NCI-H1930 (cell line): ENCODE measurements at regions not wholly inside any gene's neighbourhood (a gene's known extent, or its start where the extent isn't known, plus 50 kb on each side); places are given as distances from the start of the nearest gene placed in this dataset.
"Not testable (repeated sequence)": the region's sequence is repeated elsewhere in the genome, so short reads cannot be mapped to it uniquely, and the experiment has no call there.

Experiments used
- DNase-seq, 2 experiments: peaks; one replicate each; lab custom pipeline; 2025; lab: John Stamatoyannopoulos, UW

DNA sequence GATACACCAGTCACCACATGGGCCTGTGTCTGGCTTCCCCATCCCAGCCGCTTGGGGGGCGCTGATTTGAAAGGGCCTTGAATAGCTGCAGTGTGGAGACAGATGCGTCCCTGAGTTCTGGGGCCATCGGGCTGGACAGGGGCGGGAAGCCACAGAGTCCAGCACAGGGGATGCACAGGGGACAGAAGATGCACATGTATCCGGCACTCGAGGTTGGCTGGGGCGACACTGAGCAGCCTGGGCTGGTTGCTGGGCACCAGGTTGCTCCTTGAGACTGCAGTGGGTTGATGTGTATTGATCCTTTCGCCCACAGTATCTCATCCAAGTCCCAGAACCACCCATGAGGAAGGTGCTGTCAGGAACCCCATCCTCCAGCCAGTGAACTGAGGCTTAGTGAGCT lies 99.3 kb upstream of the SYT13 start:
- DNase-seq, result no peak

DNA sequence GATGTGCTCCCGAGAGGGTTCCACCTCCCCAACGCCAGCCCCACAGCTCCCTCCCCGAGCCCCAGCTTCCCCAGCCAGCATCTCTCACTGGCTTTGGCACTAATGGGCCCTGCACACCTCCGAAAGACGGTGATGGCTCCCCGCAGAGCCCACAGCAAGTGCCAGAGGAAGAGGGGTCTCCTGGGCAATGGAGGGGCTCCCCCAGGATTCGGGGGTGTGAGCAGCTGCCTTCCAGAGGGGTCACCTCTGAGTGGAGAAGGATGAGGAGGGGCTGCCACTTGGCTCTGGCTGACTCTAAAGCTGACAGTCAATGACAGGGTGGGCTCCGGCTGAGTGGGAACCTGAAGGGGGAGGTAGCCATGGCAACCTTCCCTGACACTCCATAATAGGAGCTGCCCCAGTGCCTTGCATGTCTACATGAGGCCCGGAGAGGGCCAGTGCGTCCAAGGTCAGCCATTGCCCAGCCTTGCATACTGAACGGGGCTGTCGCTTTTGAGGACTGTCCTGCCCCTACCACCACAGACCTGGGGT lies 98.6 kb upstream of the SYT13 start:
- no peak for DNase-seq

DNA sequence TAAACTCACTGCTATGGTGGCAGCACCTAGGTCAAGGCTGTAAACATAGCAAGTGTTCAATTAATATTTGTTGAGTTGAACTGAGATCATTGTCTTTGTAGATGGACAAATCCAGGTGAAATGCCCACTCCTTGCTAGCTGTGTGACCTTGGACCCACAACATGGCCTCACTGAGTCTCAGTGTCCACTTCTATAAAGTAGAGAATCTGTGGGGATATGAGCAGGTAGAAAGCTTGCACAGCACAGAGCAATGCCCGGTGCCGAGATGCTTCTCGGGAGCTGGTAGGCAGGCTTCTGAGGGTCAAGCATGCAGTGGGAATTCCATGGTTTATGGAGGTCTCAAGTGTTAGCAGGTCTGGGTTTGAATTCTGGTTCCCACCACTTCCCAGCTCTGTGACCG lies 97.9 kb upstream of the SYT13 start:
- DNase-seq, result no peak

DNA sequence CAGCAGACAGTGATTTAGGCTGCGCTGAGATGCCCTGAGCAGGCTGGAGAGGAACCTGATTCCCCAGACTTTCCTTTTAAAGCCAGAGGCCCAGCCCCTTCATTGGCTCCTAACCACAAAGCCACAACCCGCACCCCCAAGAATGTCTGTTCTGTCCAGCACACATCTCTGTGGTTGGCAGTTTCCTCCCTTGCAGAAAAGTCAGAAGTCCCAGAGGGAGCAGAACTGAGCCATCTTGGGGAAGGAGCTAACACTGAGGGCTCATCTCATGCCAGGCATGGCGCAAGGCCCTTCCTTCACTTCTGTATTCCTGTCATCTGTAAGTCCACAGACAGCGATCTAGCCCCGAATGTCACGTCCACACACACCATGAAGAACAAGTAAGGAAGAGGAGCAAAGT lies 97.1 kb upstream of the SYT13 start:
- no peak for DNase-seq

DNA sequence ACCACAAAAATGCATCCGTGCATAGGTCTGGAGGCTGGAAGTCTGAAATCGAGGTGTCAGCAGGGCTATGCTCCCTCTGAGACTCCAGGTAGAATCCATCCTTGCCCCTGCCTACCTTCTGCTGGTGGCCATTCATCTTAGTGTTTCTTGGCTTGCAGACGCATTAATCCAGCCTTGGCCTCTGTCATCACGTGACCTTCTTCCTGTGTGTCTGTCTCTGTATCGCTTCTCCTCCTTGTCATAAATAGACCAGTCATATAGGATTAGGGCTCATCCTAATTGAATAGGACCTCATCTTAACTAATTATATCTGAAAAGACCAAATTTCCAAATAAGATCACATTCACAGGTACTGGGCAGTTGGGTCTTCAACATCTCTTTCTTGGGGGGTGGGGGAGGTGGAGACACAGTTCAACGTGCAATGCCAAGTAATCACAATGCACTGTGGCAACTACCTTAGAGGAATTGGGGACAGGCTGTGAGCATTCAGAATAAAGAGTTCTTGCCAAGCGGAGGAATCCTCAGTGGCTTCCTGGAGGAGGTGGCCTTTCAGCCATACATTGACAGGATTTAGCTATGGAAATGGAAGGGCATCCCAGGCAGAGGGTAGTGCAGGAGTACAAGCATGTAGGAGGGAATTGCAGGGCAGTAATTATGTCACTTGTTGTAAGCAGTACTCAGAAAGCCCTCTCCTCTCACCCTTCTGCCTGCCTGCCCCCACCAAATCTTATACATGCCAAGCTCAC lies 96.2 kb upstream of the SYT13 start:
- DNase-seq, result no peak

DNA sequence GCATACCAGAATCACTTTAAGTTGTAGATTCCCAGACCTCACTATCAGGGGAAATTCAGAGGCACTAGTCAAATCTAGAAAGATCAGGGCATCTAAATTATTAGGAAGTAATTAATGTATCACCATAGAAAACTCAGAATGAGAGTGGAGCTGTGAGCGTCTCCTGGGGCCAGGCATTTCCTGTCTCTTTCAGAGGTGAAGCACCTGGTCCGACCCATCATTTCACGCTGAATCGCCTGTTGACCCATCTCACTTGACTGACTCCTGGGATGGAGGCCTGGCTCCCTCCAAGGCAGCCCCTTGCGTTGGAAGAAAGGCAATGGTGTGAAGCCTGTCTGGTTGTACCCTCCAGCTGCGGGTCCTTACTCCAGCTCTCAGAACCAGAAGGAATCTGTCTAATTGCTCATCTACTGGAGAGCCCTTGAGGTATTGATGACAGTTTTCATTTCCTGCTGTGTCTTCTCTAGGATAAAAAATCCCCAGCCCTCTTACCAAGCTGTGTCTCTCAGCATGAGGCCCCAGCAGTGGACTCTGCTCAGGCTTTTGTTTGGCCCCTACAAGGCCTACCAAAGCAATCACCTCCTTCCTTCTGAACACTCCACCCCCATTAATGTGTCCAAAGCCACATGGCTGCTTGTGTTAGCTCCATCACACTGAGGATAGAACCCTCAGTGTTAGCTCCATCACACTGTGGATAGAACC lies 93.2 kb upstream of the SYT13 start:
- DNase-seq, result no peak

DNA sequence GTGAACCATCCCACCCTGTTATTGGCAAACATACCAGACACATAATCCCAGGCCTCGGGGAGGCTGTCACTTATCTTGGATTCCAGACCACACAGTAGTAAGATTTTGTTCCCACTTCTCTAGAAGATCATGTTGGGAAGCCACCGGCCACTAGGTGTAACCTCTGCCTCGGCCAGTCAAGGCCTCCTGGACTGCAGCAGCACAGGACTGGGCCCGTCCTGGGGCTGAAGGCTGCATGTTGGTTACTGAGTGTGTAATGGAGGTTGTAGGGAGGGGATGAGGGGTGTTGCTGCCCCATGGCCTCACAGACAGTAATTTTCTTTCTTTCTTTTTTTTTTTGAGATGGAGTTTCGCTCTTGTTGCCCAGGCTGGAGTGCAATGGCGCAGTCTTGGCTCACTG lies 92.4 kb upstream of the SYT13 start:
- DNase-seq, result no peak

DNA sequence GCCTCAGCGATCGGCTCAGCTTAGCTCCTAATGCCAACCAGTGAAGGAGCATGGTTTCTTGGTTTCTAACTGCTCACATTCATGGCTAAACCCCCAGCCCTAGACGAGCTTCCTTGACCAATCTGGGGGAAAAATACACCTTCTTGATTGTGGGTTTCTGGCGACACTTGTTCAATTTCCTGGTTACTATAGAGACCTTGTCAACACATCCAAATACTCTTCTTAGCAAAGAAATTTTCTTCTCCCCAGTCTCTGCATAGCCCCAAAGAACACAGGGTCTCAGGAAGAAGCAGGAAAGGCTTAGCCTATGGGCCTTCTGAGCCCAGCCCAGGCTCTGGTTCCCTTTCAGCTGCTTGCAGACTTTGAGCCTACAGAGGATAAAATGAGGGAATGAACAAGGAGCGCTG lies 88.5 kb upstream of the SYT13 start:
- no peak for DNase-seq

DNA sequence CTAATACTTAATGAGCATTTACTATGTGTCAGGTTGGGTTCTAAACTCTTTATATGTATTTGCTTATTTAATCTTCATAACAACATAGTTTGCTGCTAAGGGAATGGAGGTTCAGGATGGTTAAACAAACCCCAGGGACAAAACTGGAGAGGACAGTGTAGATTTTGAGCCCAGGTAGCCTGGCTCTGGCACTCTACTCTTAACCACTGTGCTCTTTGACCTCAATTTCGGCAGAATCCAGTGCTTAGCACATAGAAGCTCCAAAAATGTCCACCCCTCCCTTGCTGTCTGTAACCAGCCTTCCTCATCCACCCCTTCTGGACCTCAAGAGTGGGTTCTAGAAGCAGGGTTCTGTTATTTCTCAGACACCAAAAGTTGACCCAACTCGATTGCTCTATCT lies 88.0 kb upstream of the SYT13 start:
- no peak for DNase-seq

DNA sequence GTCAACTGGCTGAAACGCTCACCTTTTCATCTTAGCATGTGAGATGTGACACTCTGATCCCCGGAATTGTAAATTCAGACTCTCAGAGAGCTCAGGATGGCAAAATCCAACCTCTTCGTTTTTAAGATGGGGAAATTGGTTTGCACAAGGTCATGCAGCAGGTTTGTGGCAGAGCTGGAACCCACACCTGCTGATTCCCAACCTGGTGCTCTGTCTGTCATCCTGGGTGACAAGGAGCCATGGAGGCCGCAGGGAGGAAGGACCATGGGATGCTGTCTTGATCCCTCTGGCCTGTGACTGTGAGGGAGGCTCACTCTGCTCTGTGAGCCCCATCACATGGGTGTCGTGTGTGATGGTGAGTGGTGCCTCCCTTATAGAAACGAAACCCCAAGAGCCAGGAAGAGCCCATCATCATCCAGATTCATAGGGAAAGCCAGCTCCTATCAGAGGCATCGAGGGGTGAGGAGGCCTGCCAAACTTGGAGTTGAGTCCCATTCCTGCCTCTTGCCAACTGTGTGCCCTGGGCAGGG lies 87.4 kb upstream of the SYT13 start:
- no peak for DNase-seq

DNA sequence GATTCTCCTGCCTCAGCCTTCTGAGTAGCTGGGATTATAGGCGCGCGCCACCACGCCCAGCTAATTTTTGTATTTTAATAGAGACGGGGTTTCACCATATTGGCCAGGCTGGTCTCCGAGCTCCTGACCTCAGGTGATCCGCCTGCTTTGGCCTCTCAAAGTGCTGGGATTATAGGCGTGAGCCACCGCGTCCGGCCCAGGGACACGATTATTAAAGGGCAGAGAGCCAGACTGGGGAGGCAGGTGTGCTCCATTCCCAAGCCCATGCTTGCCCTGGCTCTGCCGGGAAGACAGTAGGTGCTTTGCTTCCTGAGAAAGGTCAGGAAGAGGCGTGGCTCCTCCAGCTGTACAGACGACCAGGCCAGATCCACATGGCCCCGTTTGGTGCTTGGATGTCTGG lies 86.3 kb upstream of the SYT13 start:
- DNase-seq, result not testable (repeated sequence)

DNA sequence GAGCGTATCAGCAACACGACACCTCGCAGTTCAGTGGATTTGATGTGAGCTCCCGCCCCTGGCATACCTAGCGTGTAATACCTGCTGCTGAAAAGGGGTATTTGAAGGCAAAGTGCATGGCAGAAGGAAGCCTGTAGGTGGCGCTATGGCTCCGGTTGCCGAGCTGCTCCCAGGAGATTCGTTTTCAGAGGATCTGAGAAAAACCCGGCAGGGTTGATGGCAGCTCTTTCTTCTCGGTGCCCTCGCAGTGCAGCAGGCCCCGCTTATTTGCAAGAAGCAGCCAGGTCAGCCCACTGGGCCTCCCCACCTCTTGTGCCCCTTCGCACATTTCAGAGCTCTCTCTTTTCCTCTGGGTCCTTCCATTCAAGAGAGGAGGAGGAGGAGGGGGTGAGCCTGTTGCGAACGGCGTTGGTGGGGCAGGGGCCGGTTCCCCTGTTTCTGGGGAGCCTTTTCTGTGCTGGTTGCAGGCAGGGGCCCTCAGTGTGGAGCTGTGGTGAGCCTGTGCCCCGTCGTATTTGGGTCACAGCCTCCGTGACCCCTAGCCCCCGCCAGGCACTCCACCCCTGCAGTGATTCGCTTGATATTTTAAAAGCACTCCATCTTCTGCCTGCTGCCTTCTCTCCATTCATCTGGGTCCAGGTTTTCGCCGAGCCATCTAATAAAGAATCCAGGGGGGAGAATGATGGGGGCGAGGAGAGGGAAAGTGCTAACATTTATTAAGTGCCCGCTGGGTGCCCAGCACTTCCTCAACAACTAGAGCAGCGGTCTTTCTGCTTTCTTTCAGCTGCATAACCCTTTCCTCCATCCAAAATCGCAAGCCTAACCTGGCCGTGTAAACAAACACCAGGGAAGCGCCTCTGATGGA lies 85.3 kb upstream of the SYT13 start:
- peak; percentile 69 to 81 for DNase-seq

DNA sequence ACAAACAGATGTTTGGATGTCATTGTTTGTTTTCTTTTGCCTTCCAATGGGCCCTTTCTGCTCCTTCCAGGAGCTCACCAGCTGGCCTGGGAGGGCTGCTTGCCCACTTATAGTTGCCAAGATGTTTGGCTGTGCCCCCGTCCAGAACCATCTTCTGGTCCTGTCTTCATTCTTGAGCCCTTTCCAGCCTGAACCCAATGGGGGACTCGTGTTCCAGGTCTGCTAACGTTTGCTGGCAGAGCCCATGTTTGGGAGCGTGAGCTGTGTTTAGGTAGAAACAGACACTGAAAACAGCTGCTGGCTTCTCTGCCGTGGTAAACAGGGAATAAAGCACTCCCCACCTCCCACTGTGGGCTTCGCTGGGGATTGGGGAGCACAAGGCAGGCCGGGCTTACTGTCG lies 83.2 kb upstream of the SYT13 start:
- DNase-seq, result no peak

DNA sequence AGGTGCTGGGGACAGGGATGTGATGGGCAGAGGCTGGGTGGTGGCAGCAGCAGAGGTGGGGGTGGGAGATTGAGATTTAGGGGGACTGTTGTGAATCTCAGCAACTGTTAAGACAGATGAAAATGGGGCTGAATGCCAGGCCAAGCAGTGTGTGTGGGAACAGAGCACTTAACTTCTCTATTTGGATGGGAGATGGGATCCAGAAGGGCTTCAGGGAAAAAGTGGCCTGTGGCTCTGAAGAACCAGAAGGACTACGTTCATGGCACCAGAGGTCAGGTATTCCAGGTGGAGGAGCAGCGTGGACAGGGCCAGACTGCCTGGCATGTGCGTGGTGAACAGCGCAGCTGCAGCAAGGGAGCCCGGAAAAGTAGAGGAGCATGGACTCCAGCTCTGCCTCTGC lies 82.6 kb upstream of the SYT13 start:
- no peak for DNase-seq

DNA sequence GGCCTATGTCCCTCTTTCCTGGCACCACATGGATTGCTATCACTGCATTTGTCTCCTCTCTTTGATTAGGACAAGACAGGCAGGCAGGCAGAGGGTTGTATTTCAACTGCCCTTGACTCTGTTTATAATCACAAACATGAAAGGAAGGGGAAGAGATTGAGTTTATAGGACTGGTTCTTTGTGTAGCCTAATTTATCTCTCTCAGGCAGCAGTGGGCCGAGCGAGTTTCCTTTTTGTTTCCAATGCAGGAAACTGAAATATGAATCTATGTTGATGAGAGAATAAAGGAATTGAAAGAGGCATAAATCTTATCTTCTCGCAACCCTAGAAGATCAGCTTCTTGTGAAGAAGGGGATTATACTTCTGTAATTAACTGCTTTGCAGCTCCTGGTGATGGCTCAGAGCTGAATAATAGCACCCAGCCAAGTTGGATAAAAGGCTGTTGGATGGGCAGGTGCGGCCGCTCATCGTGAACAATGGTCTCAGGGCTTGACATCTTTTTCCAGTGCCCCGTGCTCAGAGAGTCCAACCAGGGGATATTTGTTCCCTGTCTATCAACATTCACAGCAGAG lies 80.6 kb upstream of the SYT13 start:
- DNase-seq, result no peak

DNA sequence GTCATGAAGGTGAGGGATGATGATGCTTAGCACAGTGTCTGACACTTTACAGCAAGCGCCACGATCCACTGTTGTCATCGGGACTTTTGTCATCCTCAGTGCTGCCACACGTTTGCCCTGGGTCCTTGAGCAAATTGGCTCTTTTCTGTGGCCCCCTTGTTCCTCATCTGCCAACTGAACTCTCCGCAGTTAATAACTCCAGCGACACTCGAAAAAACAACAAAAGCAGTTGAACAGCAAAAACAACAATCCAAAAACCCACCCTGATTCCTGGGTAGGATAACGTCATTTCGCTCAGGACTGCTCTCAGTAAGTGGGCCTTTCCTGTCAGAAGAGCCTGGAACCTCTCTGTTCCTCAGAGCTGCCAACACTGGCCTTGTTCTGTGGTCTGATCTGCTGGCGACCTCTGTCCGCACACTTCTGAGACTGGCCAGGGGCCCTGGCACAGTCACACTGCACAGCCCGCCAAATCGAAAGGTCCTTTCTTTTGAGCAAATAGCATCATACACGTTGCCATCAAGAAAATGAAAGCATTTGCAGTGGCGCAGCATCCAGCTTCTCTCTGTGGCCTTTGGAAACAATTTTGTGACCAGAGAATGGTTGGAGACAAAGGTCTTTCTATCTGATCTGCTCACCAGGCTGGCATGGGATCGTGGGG lies 79.9 kb upstream of the SYT13 start:
- DNase-seq, result no peak

DNA sequence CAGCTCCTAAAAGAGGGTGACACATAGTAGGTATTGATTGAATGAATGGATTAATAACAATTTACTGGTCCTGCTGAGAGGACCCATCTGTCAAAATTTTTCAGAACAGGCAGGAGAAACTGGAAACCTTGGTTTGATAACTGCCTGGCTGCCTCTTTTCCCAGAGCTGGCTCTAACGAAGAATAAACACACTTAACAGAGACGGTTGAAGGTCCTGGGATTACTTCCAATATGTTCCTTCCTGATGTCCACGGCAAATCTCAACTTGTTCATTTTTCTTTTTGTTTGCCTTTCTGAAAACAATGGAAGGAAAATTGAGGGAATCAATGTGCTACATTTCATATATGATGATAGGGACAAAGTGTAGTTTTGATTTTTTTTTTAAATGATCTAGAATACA lies 76.5 kb upstream of the SYT13 start:
- DNase-seq, result no peak

DNA sequence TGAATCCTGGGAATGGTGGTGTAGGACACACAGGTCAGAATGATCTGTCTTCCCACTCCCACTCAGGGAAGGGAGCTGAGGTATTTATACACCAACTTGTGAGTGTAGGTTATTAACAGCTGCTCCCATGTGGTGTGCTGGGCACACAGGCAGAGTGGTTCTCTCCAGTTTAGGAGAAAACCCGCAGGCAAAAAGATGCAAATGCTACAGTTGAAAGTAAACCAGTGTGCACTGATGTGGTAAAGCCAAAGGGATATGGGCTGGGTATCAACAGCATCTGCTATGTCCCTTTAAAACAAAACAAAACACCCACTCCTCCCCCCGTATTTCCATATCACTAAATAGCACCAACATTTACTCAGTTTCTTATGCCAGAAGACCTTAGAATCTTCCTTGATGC lies 75.4 kb upstream of the SYT13 start:
- no peak for DNase-seq

DNA sequence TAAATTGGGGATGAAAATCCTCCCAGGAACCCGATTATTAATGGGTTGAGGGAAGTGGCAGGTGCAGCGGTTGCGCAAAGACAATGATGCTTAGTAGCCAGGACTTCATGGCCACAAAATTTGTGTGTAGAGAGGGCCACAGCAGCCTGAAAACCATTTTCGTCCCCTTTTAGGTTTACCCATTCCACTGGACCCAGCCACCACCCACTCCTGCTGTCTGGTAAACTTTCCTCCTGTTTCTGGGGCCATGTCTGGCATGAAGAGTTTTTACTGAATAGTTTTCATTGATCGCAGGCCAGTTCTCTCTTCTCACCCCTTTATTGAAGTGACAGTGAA lies 69.5 kb upstream of the SYT13 start:
- DNase-seq, result no peak

DNA sequence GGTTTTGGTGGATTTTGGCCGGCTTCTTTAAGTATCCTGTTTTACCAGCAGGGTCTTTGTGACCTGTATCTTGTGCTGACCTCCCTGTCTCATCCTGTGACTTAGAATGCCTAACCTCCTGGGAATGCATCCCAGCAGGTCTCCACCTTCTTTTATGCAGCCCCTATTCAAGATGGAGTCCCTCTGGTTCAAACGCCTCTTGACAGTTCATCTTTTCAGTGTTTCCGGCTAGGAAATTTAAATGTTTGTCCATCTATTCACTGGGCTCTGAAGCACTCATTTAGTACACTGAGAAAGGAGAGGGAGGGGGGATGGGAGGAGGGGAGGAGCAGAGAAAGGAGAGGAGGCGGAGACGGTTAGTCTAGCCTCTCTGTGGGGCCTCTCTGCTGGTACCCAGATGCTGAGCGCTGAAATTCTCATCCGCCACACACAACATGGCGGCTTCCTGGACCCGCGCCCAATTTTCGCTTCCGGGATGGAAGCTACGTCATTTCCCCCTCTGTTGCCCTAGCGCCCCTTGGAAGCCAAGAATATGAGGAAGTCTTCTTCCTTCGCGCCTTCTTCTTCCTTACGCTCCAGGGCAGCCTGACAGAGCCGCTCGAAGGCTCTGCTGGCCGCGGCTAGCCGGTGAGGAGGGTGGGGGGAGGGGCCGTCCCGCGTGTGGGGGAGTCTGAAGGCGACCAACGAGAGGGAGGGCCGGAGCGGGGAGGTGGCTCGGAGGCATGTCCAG lies 69.0 kb upstream of the SYT13 start:
- DNase-seq, result peak; percentile 86 to 91

DNA sequence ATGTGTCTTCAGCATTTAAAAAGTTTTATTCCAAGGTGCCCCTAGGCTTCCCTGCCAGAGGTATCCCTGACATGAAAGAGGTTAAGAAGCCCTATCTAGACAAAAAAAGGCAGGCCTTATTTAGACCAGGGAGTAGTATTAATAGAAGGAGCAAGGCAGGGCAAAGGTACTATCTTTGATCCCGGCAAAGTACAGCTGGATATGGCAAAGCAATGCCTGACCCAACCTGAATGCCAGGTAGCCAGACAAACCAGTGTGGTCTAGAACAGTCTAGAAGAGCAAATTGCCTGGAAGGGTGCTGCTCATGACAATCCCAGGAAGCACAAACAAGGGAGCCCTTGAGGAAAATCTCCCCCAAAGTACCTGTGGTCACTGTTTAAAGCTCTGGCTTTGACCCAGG lies 62.6 kb upstream of the SYT13 start:
- DNase-seq, result no peak
